Bone marrow (tissue), 2 donors: ENCODE measurements at regions not wholly inside any gene's neighbourhood (a gene's known extent, or its start where the extent isn't known, plus 50 kb on each side); places are given as distances from the start of the nearest gene placed in this dataset.
"Not testable (repeated sequence)": the region's sequence is repeated elsewhere in the genome, so short reads cannot be mapped to it uniquely, and the experiment has no call there.

Experiments used
- DNase-seq, 2 donors: peaks; one replicate each; lab custom pipeline; 2025; lab: John Stamatoyannopoulos, UW

DNA sequence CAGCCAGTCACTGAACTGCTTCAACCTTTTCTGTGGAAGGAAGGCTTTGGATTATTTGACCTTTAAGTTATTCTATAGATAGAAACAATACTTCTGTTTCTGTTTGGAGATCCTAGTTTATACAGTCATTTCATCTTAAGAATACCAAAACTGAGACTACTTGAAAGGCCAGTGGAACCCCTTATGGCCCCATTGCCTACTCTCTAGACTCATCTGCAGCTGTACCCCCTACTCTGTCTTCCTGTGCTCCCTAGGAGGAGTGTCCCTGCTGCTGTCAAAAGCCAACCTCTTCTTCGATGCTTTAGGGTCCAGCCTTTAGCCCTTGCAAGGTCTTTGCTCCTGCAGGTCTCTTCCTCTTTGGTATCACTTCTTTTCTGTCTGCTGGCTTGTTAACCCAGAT lies 169.6 kb downstream of the EDEM1 start:
- no peak for DNase-seq

DNA sequence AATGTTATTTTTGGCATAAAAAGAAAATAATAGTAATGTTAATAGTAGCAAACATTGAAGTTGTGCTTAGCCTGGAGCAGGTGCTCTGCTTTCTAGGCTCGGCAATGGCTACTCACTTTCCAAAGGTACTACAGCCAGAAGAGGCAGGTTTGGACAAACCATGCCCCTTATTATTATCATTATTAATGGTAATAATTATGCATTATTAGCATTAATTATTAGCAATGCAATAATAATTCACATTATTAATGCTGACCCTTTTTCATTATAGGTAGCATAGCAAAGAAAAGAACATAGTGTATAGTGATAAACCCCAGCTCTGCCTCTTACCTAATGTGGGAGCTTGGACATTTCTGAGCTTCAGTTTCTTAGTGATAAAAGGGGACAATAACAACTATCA lies 171.4 kb downstream of the EDEM1 start:
- no peak for DNase-seq

DNA sequence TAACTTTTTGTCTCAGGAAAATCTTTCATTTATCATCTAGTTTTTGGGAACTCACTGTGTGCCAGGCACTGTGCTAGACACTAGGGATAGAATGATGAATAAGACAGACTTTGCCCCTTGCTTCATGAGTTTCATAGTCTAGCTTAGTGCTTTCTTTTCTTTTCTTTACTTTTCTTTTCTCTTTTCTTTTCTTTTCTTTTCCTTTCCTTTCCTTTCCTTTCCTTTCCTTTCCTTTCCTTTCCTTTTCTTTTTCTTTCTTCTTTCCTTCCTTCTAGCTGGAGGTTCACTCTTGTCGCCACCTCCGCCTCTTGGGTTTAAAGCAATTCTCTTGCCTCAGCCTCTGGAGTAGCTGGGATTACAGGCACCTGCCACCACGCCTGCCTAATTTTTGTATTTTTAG lies 172.9 kb downstream of the EDEM1 start:
- no peak for DNase-seq

DNA sequence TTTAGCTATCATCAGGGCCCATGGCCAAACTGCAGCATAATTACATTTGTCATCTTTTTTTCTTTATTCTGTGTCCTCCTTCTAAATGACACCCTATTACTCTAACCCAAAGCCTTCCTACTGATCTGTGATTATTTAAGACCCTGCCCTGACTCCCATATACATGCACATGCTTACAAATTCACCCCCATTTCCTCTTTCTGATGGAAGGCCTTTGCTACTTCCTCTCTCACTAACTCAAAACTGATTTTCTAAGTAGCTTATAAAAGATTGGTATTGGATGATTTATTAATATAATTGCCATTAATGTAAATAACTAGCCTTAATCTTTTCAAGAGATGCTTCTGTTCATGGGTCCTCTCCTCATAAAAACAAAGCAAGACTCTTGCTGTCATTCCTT lies 179.2 kb downstream of the EDEM1 start:
- no peak for DNase-seq

DNA sequence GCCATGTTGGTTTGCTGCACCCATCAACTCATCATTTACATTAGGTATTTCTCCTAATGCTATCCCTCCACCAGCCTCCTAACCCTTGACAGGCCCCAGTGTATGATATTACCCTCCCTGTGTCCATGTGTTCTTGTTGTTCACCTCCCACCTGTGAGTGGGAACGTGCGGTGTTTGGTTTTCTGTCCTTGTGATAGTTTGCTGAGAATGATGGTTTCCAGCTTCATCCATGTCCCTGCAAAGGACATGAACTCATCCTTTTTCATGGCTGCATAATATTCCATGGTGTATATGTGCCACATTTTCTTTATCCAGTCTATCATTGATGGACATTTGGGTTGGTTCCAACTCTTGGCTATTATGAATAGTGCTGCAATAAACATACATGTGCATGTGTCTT lies 184.0 kb downstream of the EDEM1 start:
- not testable (repeated sequence) for DNase-seq

DNA sequence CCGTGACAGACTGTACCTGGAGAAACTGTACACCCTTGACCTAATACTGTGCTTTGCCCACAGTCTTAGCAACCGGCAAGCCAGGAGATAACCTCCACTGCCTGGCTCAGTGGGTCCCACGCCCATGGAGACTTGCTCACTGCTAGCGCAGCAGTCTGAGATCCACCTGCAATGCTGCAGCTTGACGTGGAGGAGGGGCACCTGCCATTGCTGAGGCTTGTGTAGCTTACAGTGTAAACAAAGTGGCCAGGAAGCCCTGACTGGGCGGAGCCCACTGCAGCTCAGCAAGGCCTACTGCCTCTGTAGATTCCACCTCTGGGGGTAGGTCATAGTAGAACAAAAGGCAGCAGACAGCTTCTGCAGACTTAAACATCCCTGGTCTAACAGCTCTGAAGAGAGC lies 189.3 kb downstream of the EDEM1 start:
- no peak for DNase-seq

DNA sequence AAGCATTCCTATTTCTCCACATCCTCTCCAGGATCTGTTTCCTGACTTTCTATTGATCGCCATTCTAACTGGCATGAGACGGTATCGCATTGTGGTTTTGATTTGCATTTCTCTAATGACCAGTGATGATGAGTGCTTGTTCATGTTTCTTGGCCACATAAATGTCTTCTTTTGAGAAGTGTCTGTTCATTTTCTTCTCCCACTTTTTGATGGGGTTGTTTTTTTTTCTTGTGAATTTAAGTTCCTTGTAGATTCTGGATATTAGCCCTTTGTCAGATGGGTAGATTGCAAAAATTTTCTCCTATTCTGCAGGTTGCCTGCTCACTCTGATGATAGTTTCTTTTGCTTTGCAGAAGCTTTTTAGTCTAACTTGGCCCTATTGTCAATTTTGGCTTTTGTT lies 191.8 kb downstream of the EDEM1 start:
- DNase-seq, result not testable (repeated sequence)

DNA sequence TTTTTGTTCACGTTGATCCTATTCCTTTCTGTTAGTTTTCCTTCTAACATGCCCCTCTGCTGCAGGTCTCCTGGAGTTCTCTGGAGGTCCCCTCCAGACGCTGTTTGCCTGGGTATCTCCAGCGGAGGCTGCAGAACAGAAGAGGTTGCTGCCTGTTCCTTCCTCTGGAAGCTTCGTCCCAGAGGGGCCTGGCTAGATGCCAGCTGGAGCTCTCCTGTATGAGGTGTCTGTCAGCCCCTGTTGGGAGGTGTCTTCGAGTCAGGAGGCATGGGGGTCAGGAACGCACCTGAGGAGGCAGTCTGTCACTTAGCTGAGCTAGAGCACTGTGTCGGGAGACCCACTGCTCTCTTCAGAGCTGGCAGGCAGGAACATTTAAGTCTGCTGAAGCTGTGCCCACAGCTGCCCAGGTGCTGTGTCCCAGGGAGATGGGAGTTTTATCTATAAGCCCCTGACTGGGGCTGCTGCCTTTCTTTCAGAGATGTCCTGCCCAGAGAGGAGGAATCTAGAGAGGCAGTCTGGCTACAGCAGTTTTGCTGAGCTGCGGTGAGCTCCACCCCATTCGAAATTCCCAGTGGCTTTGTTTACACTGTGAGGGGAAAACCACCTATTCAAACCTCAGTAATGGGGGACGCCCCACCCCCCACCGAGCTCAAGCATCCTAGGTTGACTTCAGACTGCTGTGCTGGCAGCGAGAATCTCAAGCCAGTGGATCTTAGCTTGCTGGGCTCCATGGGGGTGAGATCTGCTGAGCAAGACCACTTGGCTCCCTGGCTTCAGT lies 196.2 kb downstream of the EDEM1 start:
- not testable (repeated sequence) for DNase-seq

DNA sequence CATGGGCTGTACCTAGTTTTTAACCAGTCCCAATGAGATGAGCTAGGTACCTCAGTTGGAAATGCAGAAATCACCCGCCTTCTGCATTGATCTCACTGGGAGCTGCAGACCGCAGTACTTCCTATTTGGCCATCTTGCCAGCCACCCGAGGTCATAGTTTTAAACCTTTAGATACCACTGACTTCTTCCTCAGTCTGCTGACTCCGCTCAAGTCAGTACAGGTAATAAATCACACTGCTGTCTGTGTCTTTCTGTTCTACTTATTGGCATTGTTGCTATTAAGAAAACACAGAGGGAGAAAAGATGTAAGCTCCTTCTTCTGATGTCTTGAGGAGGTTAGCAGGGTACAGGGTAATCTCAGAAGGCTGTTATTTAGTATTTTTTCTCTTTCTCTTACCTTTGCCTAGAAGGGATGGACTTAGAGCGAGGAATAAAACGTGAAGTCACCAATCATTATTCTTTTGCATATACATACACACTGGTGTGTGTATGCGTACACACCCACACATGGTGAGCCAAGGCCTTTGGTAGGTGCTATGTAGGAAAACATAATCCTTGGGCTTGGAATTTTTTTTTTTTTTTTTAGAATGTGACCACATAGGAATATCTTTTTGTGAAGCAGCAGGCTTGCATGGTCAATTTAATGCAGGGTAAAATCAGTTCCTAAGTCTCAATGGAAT lies 197.2 kb downstream of the EDEM1 start:
- DNase-seq, result no peak

DNA sequence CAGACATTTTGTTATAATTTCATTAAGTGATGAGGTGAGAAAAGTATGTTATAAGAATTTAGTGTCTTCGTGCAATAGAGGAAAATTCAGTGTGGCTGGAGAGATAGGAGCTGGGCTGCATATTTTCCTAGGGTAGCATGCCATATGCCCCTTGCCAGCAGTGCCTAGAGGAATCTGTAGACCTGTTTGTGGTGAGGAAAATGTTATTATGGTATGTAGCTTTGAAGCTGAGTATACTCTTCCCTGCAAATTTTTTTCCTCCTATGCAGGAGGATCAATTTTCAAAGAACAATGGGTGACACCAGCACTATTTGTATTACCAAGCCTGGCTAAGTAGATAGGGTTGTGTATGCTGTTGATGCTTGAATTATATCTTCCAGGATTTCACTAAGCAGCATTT lies 200.6 kb downstream of the EDEM1 start:
- DNase-seq, result no peak

DNA sequence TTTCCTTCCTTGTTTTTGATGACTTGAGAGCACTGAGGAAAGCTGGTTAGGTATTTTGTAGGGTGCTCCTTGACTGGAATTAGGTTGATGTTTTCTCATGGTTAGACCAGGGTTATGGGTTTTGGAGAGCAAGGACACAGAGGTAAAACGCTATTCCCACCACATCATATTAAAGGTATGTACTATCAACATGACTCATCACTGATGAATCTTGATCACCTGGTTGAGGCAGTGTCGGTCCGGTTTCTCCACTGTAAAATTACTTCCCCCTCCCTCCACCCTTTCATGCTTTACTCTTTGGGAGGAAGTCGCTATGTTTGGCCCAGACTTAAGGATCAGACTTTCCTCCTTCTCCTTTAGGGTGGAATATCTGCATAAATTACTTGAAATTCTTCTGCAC lies 201.6 kb downstream of the EDEM1 start:
- no peak for DNase-seq

DNA sequence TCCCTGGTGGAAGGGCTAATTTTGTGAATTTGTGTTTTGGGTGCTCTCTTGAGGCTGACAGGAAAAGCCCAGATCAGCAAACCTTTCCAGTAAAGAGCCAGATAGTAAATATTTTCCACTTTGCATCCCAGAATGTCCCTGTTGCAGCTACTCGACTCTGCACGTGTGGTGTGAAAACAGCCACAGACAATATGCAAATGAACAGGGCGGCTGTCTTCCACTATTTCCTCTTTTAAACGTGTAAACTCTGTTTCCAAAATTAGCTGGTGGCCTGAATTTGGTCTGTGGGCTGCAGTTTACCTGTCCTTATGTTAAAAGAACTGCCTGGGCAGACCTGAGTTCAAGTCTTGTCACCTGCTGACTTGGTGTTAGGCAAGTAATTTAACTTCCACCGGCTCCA lies 202.7 kb downstream of the EDEM1 start:
- DNase-seq, result no peak

DNA sequence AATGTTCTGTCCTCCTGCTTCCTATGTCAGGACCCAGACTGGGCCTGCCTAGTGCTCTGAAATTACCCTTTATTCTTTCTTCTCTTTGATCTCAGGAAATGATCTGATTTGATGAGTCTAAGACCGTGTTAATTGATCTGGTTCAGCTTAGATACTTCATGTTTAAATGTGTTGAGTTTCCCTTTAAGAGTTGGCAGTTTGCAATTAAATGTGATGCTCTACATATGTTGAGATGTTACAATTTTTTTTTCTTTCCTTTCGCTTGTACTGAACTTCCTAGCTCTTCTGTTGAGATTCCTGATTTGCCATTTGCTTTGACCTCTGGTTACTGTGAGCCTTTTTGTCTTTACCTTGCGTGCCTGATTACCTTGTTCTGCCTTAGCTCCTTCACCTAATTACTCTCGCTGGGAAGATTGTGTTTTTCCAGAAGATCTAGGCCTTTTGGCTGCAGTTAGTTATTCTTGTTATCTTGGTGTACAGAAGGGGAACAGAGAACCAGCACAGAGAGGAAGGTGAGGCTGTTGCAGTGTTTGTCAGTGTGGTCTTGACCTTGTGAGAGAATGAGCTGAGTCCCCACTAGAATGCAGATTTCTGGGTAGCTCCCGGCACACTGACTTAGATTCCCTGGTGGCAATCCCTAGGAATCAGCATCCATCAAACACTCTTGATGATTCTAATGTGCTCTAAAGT lies 203.6 kb downstream of the EDEM1 start:
- DNase-seq, result no peak

DNA sequence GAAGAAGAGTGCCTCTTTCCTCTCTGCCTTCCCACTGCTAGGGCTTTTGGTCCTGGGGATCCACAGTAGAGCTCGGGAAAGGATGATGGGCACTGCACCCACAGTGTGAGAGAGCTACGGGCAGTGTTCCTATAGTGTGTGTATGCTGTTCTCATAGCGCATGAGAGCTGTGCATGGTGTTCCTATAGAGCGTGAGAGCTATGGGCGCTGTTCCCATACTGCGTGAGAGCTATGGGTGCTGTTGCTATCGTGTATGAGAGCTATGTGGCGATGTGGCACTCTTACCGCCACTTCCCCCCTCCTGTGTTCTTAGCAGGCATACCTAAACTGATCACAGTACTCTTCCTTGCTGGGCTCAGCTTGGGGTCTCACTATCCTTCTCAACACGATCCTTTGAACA lies 213.5 kb downstream of the EDEM1 start:
- DNase-seq, result no peak

DNA sequence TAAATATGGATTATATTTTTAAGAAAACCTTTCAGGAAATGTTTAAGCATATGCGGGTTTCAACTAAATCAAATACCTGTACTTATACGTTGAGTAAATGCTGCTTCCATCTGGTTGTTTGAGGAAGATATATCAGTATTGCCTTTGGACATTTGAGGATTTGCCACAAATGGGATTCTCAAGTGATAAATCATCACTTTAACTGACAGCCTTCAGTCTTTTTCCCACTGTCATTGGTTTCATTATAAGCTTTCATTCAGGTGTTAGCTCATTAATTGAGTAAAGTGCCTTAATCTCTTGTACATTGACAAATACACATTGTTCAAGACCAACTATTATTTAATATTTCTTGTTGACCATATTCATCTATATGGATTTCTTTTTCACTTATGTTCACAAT lies 217.2 kb downstream of the EDEM1 start:
- DNase-seq, result no peak

DNA sequence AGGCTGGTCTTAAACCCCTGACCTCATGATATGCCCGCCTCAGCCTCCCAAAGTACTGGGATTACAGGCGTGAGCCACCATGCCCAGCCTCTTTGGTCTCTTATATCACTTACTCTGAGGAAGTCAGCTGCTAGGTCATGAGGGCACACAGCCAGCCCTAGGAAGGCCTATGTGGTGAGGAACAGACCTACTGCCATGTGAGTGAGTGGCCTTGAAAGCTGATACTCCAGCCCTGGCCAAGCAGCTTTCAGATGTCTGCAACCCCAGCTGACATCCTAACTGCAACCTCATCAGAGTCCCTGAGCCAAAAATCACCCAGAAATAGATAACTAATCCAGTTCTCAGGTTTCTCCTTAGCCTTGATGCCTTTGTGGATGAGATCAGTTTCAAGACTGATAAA lies 224.3 kb downstream of the EDEM1 start:
- no peak for DNase-seq

DNA sequence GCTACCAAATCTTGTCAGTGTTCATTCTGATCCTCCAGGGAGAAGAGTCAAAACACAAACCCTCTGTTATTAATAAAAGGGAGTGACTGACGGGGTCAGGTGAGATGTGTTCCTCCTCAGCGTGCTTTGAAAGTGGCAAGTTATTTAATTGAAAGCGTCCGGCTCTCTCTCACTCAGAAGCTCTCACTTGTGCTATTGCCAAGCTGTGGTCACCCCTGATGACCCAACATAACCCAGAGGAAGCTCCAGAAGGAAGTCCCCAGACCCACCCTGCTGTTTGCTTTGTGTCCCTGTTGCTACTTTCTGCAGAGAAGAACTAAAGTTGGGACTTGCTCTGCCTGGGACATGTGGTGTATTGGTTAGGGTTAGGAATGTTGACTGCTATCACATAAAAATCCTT lies 235.6 kb downstream of the EDEM1 start:
- DNase-seq, result no peak

DNA sequence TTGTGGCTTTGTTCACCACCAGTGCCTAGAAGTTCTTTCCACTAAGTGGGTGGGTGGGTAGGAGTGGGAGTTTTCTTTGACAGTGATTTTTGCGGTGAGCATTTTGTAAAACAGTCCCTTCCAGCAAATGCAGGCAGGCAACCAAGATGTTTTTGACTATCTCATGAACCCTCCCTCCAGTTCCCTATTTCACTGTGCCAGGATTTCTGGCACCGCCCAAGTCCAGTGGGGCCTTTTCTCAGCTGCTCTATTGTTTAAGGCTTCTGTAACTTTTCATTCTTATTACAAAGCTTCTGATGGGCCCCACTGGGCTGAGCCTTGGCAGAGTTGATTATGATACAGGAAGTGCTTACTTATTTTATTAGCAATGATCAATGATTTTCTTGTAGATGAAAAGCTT lies 236.0 kb downstream of the EDEM1 start:
- no peak for DNase-seq

DNA sequence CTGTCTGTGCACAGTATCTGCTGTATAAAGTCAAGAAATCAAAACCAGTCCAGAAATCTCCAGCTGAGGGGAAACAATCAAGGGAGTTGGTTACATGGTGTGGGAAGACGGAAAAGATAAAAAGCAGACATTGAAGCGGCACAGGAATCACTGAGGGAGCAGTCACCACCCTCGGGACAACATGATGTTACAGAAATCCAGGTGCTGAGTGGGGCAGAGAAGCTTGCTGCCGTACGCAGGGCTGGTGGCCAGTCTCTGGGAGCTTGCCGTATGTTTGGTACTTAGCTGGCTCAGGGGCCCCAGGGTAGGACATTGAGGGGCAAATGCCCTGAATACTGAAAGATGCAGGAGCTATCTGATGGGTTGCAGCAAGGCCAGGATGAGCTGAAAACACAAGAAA lies 237.9 kb downstream of the EDEM1 start:
- DNase-seq, result no peak

DNA sequence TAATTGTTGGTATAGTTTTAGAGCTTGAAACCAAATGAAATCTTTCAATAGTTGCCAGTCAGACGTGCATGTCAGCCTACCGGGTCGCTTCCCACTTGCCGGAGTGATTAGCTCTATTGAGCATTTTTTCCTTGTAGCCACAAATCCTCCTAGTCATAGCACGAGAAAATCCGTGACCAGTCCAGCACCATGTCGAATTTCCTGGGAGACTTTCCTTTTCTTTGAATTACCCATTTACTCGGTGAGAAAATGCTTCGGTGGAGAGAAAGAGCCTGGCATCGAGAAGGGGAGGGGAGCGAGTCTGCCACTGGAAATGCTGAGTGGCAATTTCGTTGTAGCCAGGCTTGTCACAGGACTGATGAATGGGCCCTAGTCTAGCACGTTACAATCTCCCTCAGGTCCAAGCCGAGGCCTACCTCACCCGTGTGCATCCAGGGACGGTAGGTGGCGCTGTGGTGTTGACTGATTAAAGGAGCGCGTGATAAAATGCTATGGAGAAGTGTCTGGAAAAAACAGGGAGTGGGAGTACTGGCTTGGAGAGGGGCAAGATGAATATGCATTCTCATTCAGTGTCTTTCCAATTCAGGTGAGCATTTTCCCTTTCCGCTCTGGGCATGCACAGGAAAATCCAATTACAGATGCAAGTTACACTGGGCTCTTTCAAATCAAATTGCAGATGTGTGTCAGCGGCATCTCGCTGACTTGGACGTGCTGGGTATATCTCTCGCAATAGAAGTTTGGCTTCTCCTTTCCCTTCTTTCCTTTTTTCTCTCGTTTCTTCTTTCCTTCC lies 238.8 kb downstream of the EDEM1 start:
- peak; percentile 39 to 55 for DNase-seq

DNA sequence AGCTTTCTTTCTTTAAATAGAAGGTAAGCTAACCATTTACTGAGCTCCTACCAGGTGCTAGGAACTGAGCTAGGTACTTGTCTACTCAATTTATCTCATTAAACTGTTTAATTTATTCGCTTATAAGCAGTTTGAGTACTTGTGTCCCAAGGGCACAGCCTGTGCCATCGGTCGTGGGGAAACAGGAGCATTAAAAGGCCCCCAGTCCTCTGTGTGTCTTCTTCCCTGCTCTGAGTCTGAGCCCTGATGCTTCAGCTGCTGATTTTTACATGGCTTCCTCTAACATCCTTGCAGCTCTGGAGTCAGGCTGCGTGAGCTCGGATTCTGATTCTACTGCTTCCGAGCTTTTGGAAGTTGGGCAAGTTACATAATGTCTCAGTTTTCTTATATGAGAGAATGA lies 239.5 kb downstream of the EDEM1 start:
- DNase-seq, result no peak

DNA sequence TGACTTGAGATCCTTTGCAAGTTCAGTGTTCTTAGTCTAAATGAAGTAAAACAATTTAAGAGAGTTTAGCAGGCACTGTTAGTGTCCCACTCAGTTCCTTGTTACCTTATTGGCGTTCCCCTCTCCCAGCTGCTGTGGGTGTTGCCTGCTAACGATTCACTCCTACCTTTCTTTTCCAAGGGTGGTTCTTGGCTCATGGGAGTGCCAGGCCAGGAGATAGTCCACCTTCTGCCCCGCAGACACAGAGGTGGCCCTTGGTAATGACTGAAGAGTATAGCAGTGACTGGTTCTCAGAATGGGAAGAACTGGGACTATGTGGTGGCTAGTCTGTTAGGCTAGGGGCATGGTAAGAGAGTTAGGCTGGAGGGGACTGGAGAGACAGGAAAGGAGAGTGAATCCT lies 240.4 kb downstream of the EDEM1 start:
- no peak for DNase-seq
